H9 (cell line): ENCODE measurements at regions not wholly inside any gene's neighbourhood (a gene's known extent, or its start where the extent isn't known, plus 50 kb on each side); places are given as distances from the start of the nearest gene placed in this dataset.

Experiments used
- DNase-seq: peaks from one replicate; pipeline ENCODE4 v3.0.0-alpha.2; 2017
- H2AFZ ChIP-seq: one replicate; pipeline ENCODE4 v1.6.1; 2013; ENCODE audit warnings: mild to moderate bottlenecking, low read length, control low read depth, moderate library complexity
- H2AK5ac ChIP-seq: 2 replicates; pipeline ENCODE4 v1.6.1; 2013; ENCODE audit warnings: low read length, control low read depth, mixed read lengths; ENCODE audit not compliant: insufficient read length
- H2BK120ac ChIP-seq: one replicate; pipeline ENCODE4 v1.6.1; 2013; ENCODE audit warnings: low read depth, mild to moderate bottlenecking, low read length, control low read depth, inconsistent platforms; ENCODE audit not compliant: poor library complexity, severe bottlenecking
- H2BK12ac ChIP-seq: 2 replicates; pipeline ENCODE4 v1.6.1; 2013; ENCODE audit warnings: low read length, control low read depth, mixed read lengths, low read depth; ENCODE audit not compliant: insufficient read length
- H2BK15ac ChIP-seq: 2 replicates; pipeline ENCODE4 v1.6.1; 2013; ENCODE audit warnings: low read depth, low read length, control low read depth
- H2BK20ac ChIP-seq: one replicate; pipeline ENCODE4 v1.6.1; 2013; ENCODE audit warnings: low read depth, mild to moderate bottlenecking, low read length, control low read depth, inconsistent platforms; ENCODE audit not compliant: poor library complexity, severe bottlenecking
- H2BK5ac ChIP-seq: 2 replicates; pipeline ENCODE4 v1.6.1; 2013; ENCODE audit warnings: low read length, control low read depth, mixed read lengths; ENCODE audit not compliant: insufficient read length
- H3K14ac ChIP-seq: 2 replicates; pipeline ENCODE4 v1.6.1; 2013; ENCODE audit warnings: low read length, control low read depth; ENCODE audit not compliant: insufficient read depth
- H3K18ac ChIP-seq: 2 replicates; pipeline ENCODE4 v1.6.1; 2013; ENCODE audit warnings: low read depth, mild to moderate bottlenecking, mixed read lengths, low read length, control low read depth; ENCODE audit not compliant: insufficient read length
- H3K23ac ChIP-seq: 2 replicates; pipeline ENCODE4 v1.6.1; 2013; ENCODE audit warnings: low read length, control low read depth, mixed read lengths, low read depth; ENCODE audit not compliant: insufficient read length
- H3K23me2 ChIP-seq: 2 replicates; pipeline ENCODE4 v1.6.1; 2013; ENCODE audit warnings: low read depth, mild to moderate bottlenecking, mixed read lengths, low read length, control low read depth; ENCODE audit not compliant: insufficient read length, poor library complexity, severe bottlenecking
- H3K27ac ChIP-seq: 2 replicates; pipeline ENCODE4 v1.5.1; 2013; ENCODE audit warnings: low read length, control low read depth, mixed read lengths, low read depth; ENCODE audit not compliant: insufficient read length
- H3K27me3 ChIP-seq: 2 replicates; pipeline ENCODE4 v1.6.1; 2013; ENCODE audit warnings: low read length, control low read depth, inconsistent platforms; ENCODE audit not compliant: insufficient read depth
- H3K4ac ChIP-seq: 2 replicates; pipeline ENCODE4 v1.6.1; 2013; ENCODE audit warnings: low read depth, mild to moderate bottlenecking, control low read depth, inconsistent platforms, low read length, moderate library complexity
- H3K4me1 ChIP-seq: 2 replicates; pipeline ENCODE4 v1.6.1; 2013; ENCODE audit warnings: low read length, control low read depth, inconsistent platforms; ENCODE audit not compliant: insufficient read depth
- H3K4me2 ChIP-seq: 2 replicates; pipeline ENCODE4 v1.6.1; 2013; ENCODE audit warnings: low read length, control low read depth, mixed read lengths; ENCODE audit not compliant: insufficient read length, insufficient read depth
- H3K56ac ChIP-seq: 2 replicates; pipeline ENCODE4 v1.6.1; 2013; ENCODE audit warnings: low read depth, mild to moderate bottlenecking, mixed read lengths, low read length, control low read depth; ENCODE audit not compliant: insufficient read length
- H3K79me1 ChIP-seq: 2 replicates; pipeline ENCODE4 v1.6.1; 2013; ENCODE audit warnings: low read depth, mild to moderate bottlenecking, moderate library complexity, low read length, control low read depth, inconsistent platforms; ENCODE audit not compliant: insufficient read depth, poor library complexity, severe bottlenecking
- H3K79me2 ChIP-seq: 2 replicates; pipeline ENCODE4 v1.6.1; 2013; ENCODE audit warnings: low read length, control low read depth, inconsistent platforms; ENCODE audit not compliant: insufficient read depth
- H3K9ac ChIP-seq: 2 replicates; pipeline ENCODE4 v1.6.1; 2013; ENCODE audit warnings: low read length, control low read depth, mixed read lengths; ENCODE audit not compliant: insufficient read length; ENCODE audit errors: extremely low read depth
- H3K9me3 ChIP-seq: one replicate; pipeline ENCODE4 v1.6.1; 2013; ENCODE audit warnings: low read depth, low read length, inconsistent platforms; ENCODE audit not compliant: control insufficient read depth
- H3T11ph ChIP-seq: one replicate; pipeline ENCODE4 v1.6.1; 2013; ENCODE audit warnings: mild to moderate bottlenecking, low read length, control low read depth, inconsistent platforms
- H4K20me1 ChIP-seq: one replicate; pipeline ENCODE4 v1.6.1; 2013; ENCODE audit not compliant: control insufficient read depth, insufficient read length, insufficient read depth
- H4K5ac ChIP-seq: 2 replicates; pipeline ENCODE4 v1.6.1; 2013; ENCODE audit warnings: low read depth, mild to moderate bottlenecking, mixed read lengths, low read length, control low read depth; ENCODE audit not compliant: insufficient read length
- H4K8ac ChIP-seq: replicated peaks from 2 replicates; pipeline ENCODE4 v1.6.1; 2013; ENCODE audit warnings: low read length, control low read depth, mixed read lengths, low read depth; ENCODE audit not compliant: insufficient read length
- H4K91ac ChIP-seq: 2 replicates; pipeline ENCODE4 v1.6.1; 2013; ENCODE audit warnings: low read depth, mild to moderate bottlenecking, moderate library complexity, mixed read lengths, low read length, control low read depth; ENCODE audit not compliant: insufficient read length
- H3K27ac Mint-ChIP-seq, 3 experiments: 2 replicates in 2 of 3; 3 replicates in 1 of 3; pipeline ENCODE4 v1.8.0; 2020 to 2021; ENCODE audit warnings: mixed read lengths in 3 of 3, mild to moderate bottlenecking in 1 of 3, moderate library complexity in 1 of 3
- H3K27me3 Mint-ChIP-seq: 2 replicates; pipeline ENCODE4 v1.8.0; 2021; ENCODE audit warnings: low read depth, mild to moderate bottlenecking, moderate library complexity, mixed read lengths
- H3K36me3 Mint-ChIP-seq, 3 experiments: 2 replicates in 2 of 3; 3 replicates in 1 of 3; pipeline ENCODE4 v1.8.0; 2020 to 2021; ENCODE audit warnings: low read depth in 3 of 3, mixed read lengths in 3 of 3; ENCODE audit not compliant: insufficient read depth in 1 of 3
- H3K4me1 Mint-ChIP-seq, 2 experiments: 2 replicates each; pipeline ENCODE4 v1.8.0; 2020; ENCODE audit warnings: mixed read lengths in 2 of 2
- H3K4me3 Mint-ChIP-seq, 2 experiments: 2 replicates in 1 of 2; 3 replicates in 1 of 2; pipeline ENCODE4 v1.8.0; 2020 to 2021; ENCODE audit warnings: mild to moderate bottlenecking in 2 of 2, mixed read lengths in 2 of 2, moderate library complexity in 1 of 2
- H3K9me3 Mint-ChIP-seq, 2 experiments: 2 replicates in 1 of 2; 3 replicates in 1 of 2; pipeline ENCODE4 v1.8.0; 2020; ENCODE audit warnings: mild to moderate bottlenecking in 2 of 2, mixed read lengths in 2 of 2, moderate library complexity in 1 of 2
- CTCF ChIP-seq: fragments of 200-600 bp; sonication (generic); conservative IDR thresholded peaks from 3 replicates; pipeline ENCODE4 v1.8.0; 2021; ENCODE audit warnings: antibody characterized with exemption, mild to moderate bottlenecking
- WGBS: extraction: QIAGEN DNeasy Blood & Tissue Kit; methylation state at CpG from one replicate; pipeline ENCODE4 v1.1.7; 2013; ENCODE audit warnings: missing lambda C conversion rate, low lambda C conversion rate, mixed read lengths; ENCODE audit not compliant: insufficient read length; ENCODE audit errors: extremely low coverage; 5-methylcytosine and 5-hydroxymethylcytosine counted together

GRCh38 chr21:23936991-23937390, 1670.3 kb downstream of the MRPL39 start:
- Histone ChIP-seq H4K20me1 (no peaks in the 10 kb centered on the region), H3K9ac (no peak overlapping the region), H4K8ac (no peak overlapping the region), H3K23me2 (no peaks in the 10 kb centered on the region), H3K4me2 (no peak overlapping the region), H3K18ac (no peak overlapping the region), H3K9me3 (no peaks in the 10 kb centered on the region), H2AFZ (no peak overlapping the region), H2BK120ac (no peak overlapping the region), H2BK5ac (no peak overlapping the region), H4K91ac (no peak overlapping the region), H4K5ac (no peak overlapping the region), H3K4me1 (no peaks in the 10 kb centered on the region), H3K27ac (no peak overlapping the region), H2BK15ac (no peak overlapping the region), H2BK20ac (no peak overlapping the region), H3K23ac (no peak overlapping the region), H3T11ph (no peak overlapping the region), H3K79me1 (no peaks in the 10 kb centered on the region), H3K14ac (no peak overlapping the region), H3K4ac (no peak overlapping the region), H3K56ac (no peak overlapping the region), H2BK12ac (no peak overlapping the region), H2AK5ac (no peak overlapping the region), H3K79me2 (no peaks in the 10 kb centered on the region), H3K27me3 (no peaks in the 10 kb centered on the region)
- DNase-seq, result no peak
- WGBS, result no CpG with 5 or more reads among the region's 2 CpGs
- Mint-ChIP-seq H3K36me3 (peaks cover 0 to 3% (median 0%) of the 10 kb centered on the region in 3 experiments; a peak in 1 of 7 replicates), H3K9me3 (peaks cover 46 to 69% of the 10 kb centered on the region in 2 experiments), H3K4me1 (no peaks in the 10 kb centered on the region), H3K4me3 (no peak overlapping the region), H3K27me3 (no peaks in the 10 kb centered on the region; the same call in 1 of the 2 replicates), H3K27ac (no peak overlapping the region)
- TF ChIP-seq CTCF, result no peak
